ENCODE measurements at regions not wholly inside any gene's neighbourhood (a gene's known extent, or its start where the extent isn't known, plus 50 kb on each side); places are given as distances from the start of the nearest gene placed in this dataset.

- no peak for DNase-seq
- Histone ChIP-seq H3K18ac (ENCODE audit: low read depth in 1 of 2, low read length in 2 of 2) (no peak overlapping the region), H3K23ac (ENCODE audit: low read length in 2 of 2) (no peak overlapping the region), H3K79me1 (replicated peaks; ENCODE audit: low read length, poor library complexity, severe bottlenecking) (no peaks in the 10 kb centered on the region), H3K4me2 (ENCODE audit: low read length, poor library complexity, severe bottlenecking) (no peak overlapping the region), H2BK15ac (ENCODE audit: low read depth, poor library complexity, severe bottlenecking) (no peak overlapping the region), H3K4ac (ENCODE audit: low read depth in 1 of 2, low read length in 2 of 2) (no peak overlapping the region), H2AK5ac (ENCODE audit: low read length, severe bottlenecking) (no peak overlapping the region), H3K27me3 (ENCODE audit: control insufficient read depth in 1 of 2, insufficient read depth in 1 of 2, low read length in 2 of 2) (no peaks in the 10 kb centered on the region), H3K4me3 (ENCODE audit: insufficient read depth in 1 of 2, low read depth in 1 of 2, low read length in 2 of 2) (no peak overlapping the region), H3K9ac (ENCODE audit: low read length) (no peak overlapping the region), H2BK12ac (ENCODE audit: low read length in 2 of 2) (no peak overlapping the region), H3K27ac (ENCODE audit: low read length, poor library complexity, severe bottlenecking) (no peak overlapping the region), H3K14ac (ENCODE audit: low read length in 2 of 2) (no peak overlapping the region), H4K8ac (ENCODE audit: low read length) (no peak overlapping the region), H4K91ac (ENCODE audit: low read length) (no peak overlapping the region), H3K36me3 (ENCODE audit: control insufficient read depth in 1 of 2, insufficient read depth in 2 of 2, low read depth in 1 of 2, low read length in 2 of 2) (no peaks in the 10 kb centered on the region), H3K9me3 (ENCODE audit: control insufficient read depth, low read length) (peaks cover 4% of the 10 kb centered on the region), H2BK120ac (ENCODE audit: low read depth, low read length) (no peak overlapping the region), H2AFZ (ENCODE audit: low read depth, low read length) (no peak overlapping the region), H2BK5ac (ENCODE audit: low read depth, low read length, poor library complexity, severe bottlenecking) (no peak overlapping the region), H3K4me1 (ENCODE audit: control insufficient read depth, insufficient read depth, low read depth, low read length) (peaks cover 3% of the 10 kb centered on the region)
- whole genome bisulfite sequencing: 95% methylated on average over 3 of the region's 3 CpGs
These were observed 374.7 kb upstream of the DYNLRB2 start for GRCh38 chr16:80166082-80166481.

- H3K27ac ChIP-seq (ENCODE audit: low read length, poor library complexity, severe bottlenecking): no peak overlapping the region
- no peaks in the 10 kb centered on the region for H3K36me3 ChIP-seq (ENCODE audit: control insufficient read depth in 1 of 2, insufficient read depth in 2 of 2, low read depth in 1 of 2, low read length in 2 of 2)
- H3K23ac ChIP-seq (ENCODE audit: low read length in 2 of 2): no peak overlapping the region
- H3K14ac ChIP-seq (ENCODE audit: low read length in 2 of 2): no peak overlapping the region
- no peaks in the 10 kb centered on the region for H3K27me3 ChIP-seq (ENCODE audit: control insufficient read depth in 1 of 2, insufficient read depth in 1 of 2, low read length in 2 of 2)
- H2BK15ac ChIP-seq (ENCODE audit: low read depth, poor library complexity, severe bottlenecking): no peak overlapping the region
- no peak overlapping the region for H2BK5ac ChIP-seq (ENCODE audit: low read depth, low read length, poor library complexity, severe bottlenecking)
- H3K4me2 ChIP-seq (ENCODE audit: low read length, poor library complexity, severe bottlenecking): no peak overlapping the region
- 80% methylated on average over 3 of the region's 5 CpGs for WGBS
- H2BK12ac ChIP-seq (ENCODE audit: low read length in 2 of 2): no peak overlapping the region
- no peak overlapping the region for H2BK120ac ChIP-seq (ENCODE audit: low read depth, low read length)
- H3K9me3 ChIP-seq (ENCODE audit: control insufficient read depth, low read length): peaks cover 4% of the 10 kb centered on the region
- H2AFZ ChIP-seq (ENCODE audit: low read depth, low read length): no peak overlapping the region
- no peak overlapping the region for H3K4ac ChIP-seq (ENCODE audit: low read depth in 1 of 2, low read length in 2 of 2)
- no peak overlapping the region for H4K8ac ChIP-seq (ENCODE audit: low read length)
- H2AK5ac ChIP-seq (ENCODE audit: low read length, severe bottlenecking): peak overlapping the region; percentile 7
- no peak overlapping the region for H3K4me3 ChIP-seq (ENCODE audit: insufficient read depth in 1 of 2, low read depth in 1 of 2, low read length in 2 of 2)
- no peaks in the 10 kb centered on the region for H3K79me1 ChIP-seq (replicated peaks; ENCODE audit: low read length, poor library complexity, severe bottlenecking)
- peaks cover 3% of the 10 kb centered on the region for H3K4me1 ChIP-seq (ENCODE audit: control insufficient read depth, insufficient read depth, low read depth, low read length)
- no peak for DNase-seq
- no peak overlapping the region for H3K18ac ChIP-seq (ENCODE audit: low read depth in 1 of 2, low read length in 2 of 2)
- no peak overlapping the region for H3K9ac ChIP-seq (ENCODE audit: low read length)
- H4K91ac ChIP-seq (ENCODE audit: low read length): no peak overlapping the region
These were observed 375.7 kb upstream of the DYNLRB2 start for GRCh38 chr16:80164966-80165550.

- no peak overlapping the region for H4K8ac ChIP-seq (ENCODE audit: low read length)
- no peak overlapping the region for H2BK15ac ChIP-seq (ENCODE audit: low read depth, poor library complexity, severe bottlenecking)
- H3K27ac ChIP-seq (ENCODE audit: low read length, poor library complexity, severe bottlenecking): no peak overlapping the region
- H3K23ac ChIP-seq (ENCODE audit: low read length in 2 of 2): no peak overlapping the region
- peaks cover 4% of the 10 kb centered on the region for H3K9me3 ChIP-seq (ENCODE audit: control insufficient read depth, low read length)
- H3K79me1 ChIP-seq (replicated peaks; ENCODE audit: low read length, poor library complexity, severe bottlenecking): no peaks in the 10 kb centered on the region
- no peak for DNase-seq
- H2BK12ac ChIP-seq (ENCODE audit: low read length in 2 of 2): no peak overlapping the region
- no peaks in the 10 kb centered on the region for H3K27me3 ChIP-seq (ENCODE audit: control insufficient read depth in 1 of 2, insufficient read depth in 1 of 2, low read length in 2 of 2)
- H2AK5ac ChIP-seq (ENCODE audit: low read length, severe bottlenecking): no peak overlapping the region
- H3K4ac ChIP-seq (ENCODE audit: low read depth in 1 of 2, low read length in 2 of 2): no peak overlapping the region
- 94% methylated on average over 4 of the region's 4 CpGs for WGBS
- H3K9ac ChIP-seq (ENCODE audit: low read length): no peak overlapping the region
- H3K4me2 ChIP-seq (ENCODE audit: low read length, poor library complexity, severe bottlenecking): no peak overlapping the region
- no peak overlapping the region for H2BK120ac ChIP-seq (ENCODE audit: low read depth, low read length)
- peaks cover 8% of the 10 kb centered on the region for H3K4me1 ChIP-seq (ENCODE audit: control insufficient read depth, insufficient read depth, low read depth, low read length)
- H3K14ac ChIP-seq (ENCODE audit: low read length in 2 of 2): no peak overlapping the region
- no peak overlapping the region for H4K91ac ChIP-seq (ENCODE audit: low read length)
- no peak overlapping the region for H3K18ac ChIP-seq (ENCODE audit: low read depth in 1 of 2, low read length in 2 of 2)
- no peak overlapping the region for H3K4me3 ChIP-seq (ENCODE audit: insufficient read depth in 1 of 2, low read depth in 1 of 2, low read length in 2 of 2)
- no peak overlapping the region for H2BK5ac ChIP-seq (ENCODE audit: low read depth, low read length, poor library complexity, severe bottlenecking)
- no peak overlapping the region for H2AFZ ChIP-seq (ENCODE audit: low read depth, low read length)
- H3K36me3 ChIP-seq (ENCODE audit: control insufficient read depth in 1 of 2, insufficient read depth in 2 of 2, low read depth in 1 of 2, low read length in 2 of 2): no peaks in the 10 kb centered on the region
These were observed 377.5 kb upstream of the DYNLRB2 start for GRCh38 chr16:80163339-80163738.

- Histone ChIP-seq H2BK12ac (ENCODE audit: low read length in 2 of 2) (no peak overlapping the region), H3K27ac (ENCODE audit: low read length, poor library complexity, severe bottlenecking) (no peak overlapping the region), H3K4me2 (ENCODE audit: low read length, poor library complexity, severe bottlenecking) (no peak overlapping the region), H3K79me1 (replicated peaks; ENCODE audit: low read length, poor library complexity, severe bottlenecking) (no peaks in the 10 kb centered on the region), H3K4me3 (ENCODE audit: insufficient read depth in 1 of 2, low read depth in 1 of 2, low read length in 2 of 2) (no peak overlapping the region), H3K4ac (ENCODE audit: low read depth in 1 of 2, low read length in 2 of 2) (no peak overlapping the region), H2BK15ac (ENCODE audit: low read depth, poor library complexity, severe bottlenecking) (no peak overlapping the region), H3K14ac (ENCODE audit: low read length in 2 of 2) (no peak overlapping the region), H3K27me3 (ENCODE audit: control insufficient read depth in 1 of 2, insufficient read depth in 1 of 2, low read length in 2 of 2) (no peaks in the 10 kb centered on the region), H2AK5ac (ENCODE audit: low read length, severe bottlenecking) (no peak overlapping the region), H3K9me3 (ENCODE audit: control insufficient read depth, low read length) (peaks cover 4% of the 10 kb centered on the region), H3K4me1 (ENCODE audit: control insufficient read depth, insufficient read depth, low read depth, low read length) (peaks cover 8% of the 10 kb centered on the region), H2BK120ac (ENCODE audit: low read depth, low read length) (no peak overlapping the region), H4K8ac (ENCODE audit: low read length) (no peak overlapping the region), H3K23ac (ENCODE audit: low read length in 2 of 2) (no peak overlapping the region), H2AFZ (ENCODE audit: low read depth, low read length) (no peak overlapping the region), H3K18ac (ENCODE audit: low read depth in 1 of 2, low read length in 2 of 2) (no peak overlapping the region), H3K36me3 (ENCODE audit: control insufficient read depth in 1 of 2, insufficient read depth in 2 of 2, low read depth in 1 of 2, low read length in 2 of 2) (no peaks in the 10 kb centered on the region), H3K9ac (ENCODE audit: low read length) (no peak overlapping the region), H2BK5ac (ENCODE audit: low read depth, low read length, poor library complexity, severe bottlenecking) (no peak overlapping the region), H4K91ac (ENCODE audit: low read length) (no peak overlapping the region)
- 92% methylated on average over 12 of the region's 12 CpGs for WGBS
- DNase-seq: no peak
These were observed 378.7 kb upstream of the DYNLRB2 start for GRCh38 chr16:80161799-80162739.
